GM13976 (cell line): ENCODE measurements at regions not wholly inside any gene's neighbourhood (a gene's known extent, or its start where the extent isn't known, plus 50 kb on each side); places are given as distances from the start of the nearest gene placed in this dataset.

Experiments used
- DNase-seq: peaks from one replicate; pipeline ENCODE4 v3.0.0; 2012; ENCODE audit warnings: low spot score
- CTCF ChIP-seq: IDR thresholded peaks from 2 replicates; pipeline ENCODE4 v1.5.1; 2012; ENCODE audit warnings: borderline replicate concordance, mild to moderate bottlenecking; ENCODE audit not compliant: insufficient read depth; ENCODE audit errors: extremely low read depth, missing control alignments, control extremely low read depth
- in situ Hi-C: fragments of 300-500 bp; cut with MboI; formaldehyde crosslinking; loops from one replicate; pipeline ENCODE4 v1.12.0; 2022; ENCODE audit warnings: low sequenced_read_pairs, mixed read lengths, inconsistent platforms; ENCODE audit not compliant: unreplicated experiment

DNA sequence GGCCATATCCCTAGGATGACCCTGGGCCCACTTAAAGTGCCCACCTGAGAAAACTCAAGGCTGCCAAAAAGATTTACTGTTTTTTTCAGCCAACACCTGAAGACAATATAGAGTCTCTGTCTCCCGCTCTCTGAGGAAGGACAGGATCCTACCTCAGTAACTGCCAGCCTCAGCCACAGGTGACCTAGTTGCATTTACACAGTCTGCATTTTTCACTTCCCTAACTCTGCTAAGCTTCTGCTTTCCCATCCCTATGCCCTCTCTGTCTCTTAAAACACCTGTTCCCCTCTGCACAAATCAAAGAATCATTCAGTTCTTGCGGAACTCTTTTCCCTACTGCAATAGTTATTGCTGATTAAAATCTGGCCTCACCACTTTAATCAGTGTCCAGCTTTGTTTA is 609.5 kb downstream of the UQCRFS1 start:
- in situ Hi-C loops = no loop called here
- DNase-seq = no peak
- TF ChIP-seq CTCF = no peak

GRCh38 chr19:28602675-28603298 is 610.2 kb downstream of the UQCRFS1 start:
- in situ Hi-C loops = no loop called here

DNA sequence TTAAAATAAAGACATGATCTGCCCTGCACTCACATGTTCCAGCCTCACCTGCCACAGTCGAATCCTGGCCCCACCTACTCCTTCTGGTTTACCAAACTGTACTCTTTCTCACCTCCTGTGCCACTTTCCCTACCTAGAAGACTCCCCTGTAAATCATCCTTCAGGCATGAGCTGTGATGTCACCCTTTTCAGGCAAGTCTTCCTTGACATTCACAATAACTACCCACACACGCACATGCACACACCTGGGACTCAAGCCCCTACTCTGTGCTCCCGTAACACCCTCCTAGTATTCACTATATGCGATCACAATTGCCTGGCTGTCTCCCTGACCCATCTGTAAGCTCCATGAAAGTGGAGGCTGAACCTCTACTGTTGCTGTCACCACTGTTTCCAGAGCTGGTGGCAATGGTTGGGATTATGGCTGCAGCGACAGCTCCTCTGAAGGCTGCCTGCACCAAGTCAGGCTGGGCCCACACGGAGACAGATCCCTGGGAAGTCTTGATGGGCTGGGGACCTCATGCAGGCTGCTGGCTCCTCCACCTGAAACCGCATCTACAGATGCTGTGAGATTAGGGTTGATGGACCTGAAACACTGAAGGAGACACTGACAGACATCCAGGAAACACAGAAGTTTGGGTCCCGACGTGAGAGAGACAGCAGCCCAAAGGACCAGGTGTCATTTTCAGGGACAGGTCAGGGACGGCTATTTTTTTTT is 611.1 kb downstream of the UQCRFS1 start:
- DNase-seq = no peak
- no peak for TF ChIP-seq CTCF
- in situ Hi-C loops = no loop called here

More at GRCh38 chr19:28602675-28603298, 610.2 kb downstream of the UQCRFS1 start:
- DNase-seq = no peak
- TF ChIP-seq CTCF = no peak

DNA sequence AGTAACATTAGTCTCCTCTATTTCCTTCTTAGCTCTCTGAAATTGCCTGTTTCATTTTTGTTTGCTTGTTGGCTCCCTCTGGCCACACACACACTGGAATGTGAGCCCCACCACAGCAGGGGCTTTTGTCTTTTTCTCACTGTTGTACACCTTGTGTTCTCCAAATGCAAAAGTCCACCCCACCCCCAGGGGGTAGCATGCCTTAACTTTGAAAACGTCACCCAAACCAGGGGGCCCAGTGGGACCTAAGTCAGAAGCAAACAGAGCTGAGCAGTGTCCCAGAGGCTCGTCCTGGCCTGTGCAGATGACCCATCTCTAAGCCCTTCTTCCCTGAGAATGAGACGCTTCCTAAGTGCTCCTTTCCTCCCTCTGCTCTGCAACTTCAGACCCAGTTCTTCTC is 614.1 kb downstream of the UQCRFS1 start:
- in situ Hi-C loops = no loop called here
- DNase-seq = no peak
- TF ChIP-seq CTCF = no peak

GRCh38 chr19:28596561-28597071 is 616.3 kb downstream of the UQCRFS1 start:
- DNase-seq = no peak
- in situ Hi-C loops = no loop called here
- no peak for TF ChIP-seq CTCF

- DNase-seq = no peak
- in situ Hi-C loops = no loop called here
- no peak for TF ChIP-seq CTCF
Measured at GRCh38 chr19:28595722-28596480, 617.0 kb downstream of the UQCRFS1 start.
